HepG2 (cell line): ENCODE measurements at regions not wholly inside any gene's neighbourhood (a gene's known extent, or its start where the extent isn't known, plus 50 kb on each side); places are given as distances from the start of the nearest gene placed in this dataset.

Experiments used
- ATAC-seq: fragments of 200-7000 bp; cut with Tn5 transposase; 3 replicates; pipeline ENCODE4 v1.9.1; 2020; ENCODE audit warnings: mild to moderate bottlenecking, moderate library complexity
- BruUV-seq: library from RNA; stranded (reverse); fragments of 400-500 nt; replicated peaks from 2 replicates; lab custom pipeline; 2021; lab: Mats Ljungman, UMichigan
- CTCF ChIA-PET: fragments of 300-600 bp; formaldehyde crosslinking; extraction: SDS; loops from one replicate; lab custom pipeline; 2021; ENCODE audit warnings: low total read pairs, inconsistent platforms, low intra/inter-chr PET ratio; lab: Yijun Ruan, JAX
- POLR2A ChIA-PET: fragments of 350-600 bp; sonication (Branson Sonifier 250); formaldehyde crosslinking; loops from one replicate; lab custom pipeline; 2020; ENCODE audit warnings: antibody characterized with exemption, inconsistent platforms; lab: Yijun Ruan, JAX
- DNase-seq: peaks from one replicate; pipeline ENCODE4 v3.0.0-alpha.2; 2015; ENCODE audit warnings: low spot score
- FAIRE-seq: peaks from 3 replicates; lab custom pipeline; 2011; peaks lifted over from hg19 to GRCh38; lab: Jason Lieb, UNC
- H2AFZ ChIP-seq: one replicate; pipeline ENCODE4 v1.6.1; 2011; ENCODE audit warnings: low read length, inconsistent platforms
- H3K27ac ChIP-seq: fragments of 300-600 bp; 3 replicates; pipeline ENCODE4 v1.8.0; 2011; ENCODE audit warnings: mixed run types, mild to moderate bottlenecking, mixed read lengths, low read length, inconsistent platforms; ENCODE audit not compliant: insufficient read depth; ENCODE audit errors: extremely low read length
- H3K27me3 ChIP-seq, 2 experiments: fragments of 200-600 bp in 1 of 2; 2 replicates in 1 of 2; 3 replicates in 1 of 2; pipeline versions ENCODE4 v1.6.0 to v1.8.0; 2011; ENCODE audit warnings: low read length in 2 of 2, mild to moderate bottlenecking in 2 of 2, moderate library complexity in 2 of 2, inconsistent platforms in 1 of 2; ENCODE audit not compliant: insufficient read depth in 2 of 2, control insufficient read depth in 1 of 2
- H3K36me3 ChIP-seq, 2 experiments: fragments of 200-600 bp in 1 of 2; replicated peaks in 1 of 2; 2 replicates in 1 of 2; 3 replicates in 1 of 2; pipeline versions ENCODE4 v1.5.1 to v1.8.0; 2011; ENCODE audit warnings: low read length in 2 of 2, inconsistent platforms in 1 of 2; ENCODE audit not compliant: insufficient read depth in 2 of 2, control insufficient read depth in 1 of 2
- H3K4me1 ChIP-seq: 2 replicates; pipeline ENCODE4 v1.5.1; 2012; ENCODE audit warnings: low read length, inconsistent platforms; ENCODE audit not compliant: insufficient read depth
- H3K4me2 ChIP-seq: 2 replicates; pipeline ENCODE4 v1.6.0; 2011; ENCODE audit warnings: low read depth, low read length, inconsistent platforms
- H3K4me3 ChIP-seq, 3 experiments: fragments of 200-600 bp in 1 of 3; sonication (generic), shearing (Covaris generic) in 1 of 3; replicated peaks in 1 of 3; 2 replicates each; pipeline ENCODE4 v1.5.1; 2011 to 2016; ENCODE audit warnings: low read length in 3 of 3, inconsistent platforms in 2 of 3, low read depth in 2 of 3, mild to moderate bottlenecking in 2 of 3, control low read depth in 1 of 3, mixed read lengths in 1 of 3; ENCODE audit not compliant: insufficient read depth in 1 of 3
- H3K79me2 ChIP-seq: one replicate; pipeline ENCODE4 v1.6.1; 2011; ENCODE audit warnings: low read length, inconsistent platforms; ENCODE audit not compliant: insufficient read depth
- H3K9ac ChIP-seq: 2 replicates; pipeline ENCODE4 v1.6.0; 2011; ENCODE audit warnings: mild to moderate bottlenecking, low read depth, low read length, inconsistent platforms; ENCODE audit not compliant: insufficient read depth
- H3K9me3 ChIP-seq: 2 replicates; pipeline ENCODE4 v1.5.1; 2012; ENCODE audit warnings: mild to moderate bottlenecking, low read length
- H4K20me1 ChIP-seq: 2 replicates; pipeline ENCODE4 v1.6.0; 2011; ENCODE audit warnings: inconsistent platforms, mild to moderate bottlenecking, low read length, moderate library complexity; ENCODE audit not compliant: insufficient read depth
- GPBP1L1 ChIP-seq: sonication (generic); formaldehyde crosslinking; IDR thresholded peaks from 2 replicates; pipeline ENCODE4 v1.5.0; 2020; ENCODE audit warnings: mild to moderate bottlenecking, missing genetic modification reagents
- ZNF318 ChIP-seq: sonication (generic); formaldehyde crosslinking; IDR thresholded peaks from 2 replicates; pipeline ENCODE4 v1.4.0; 2020; ENCODE audit warnings: mild to moderate bottlenecking, missing genetic modification reagents
- WGBS: methylation state at CpG from one replicate; pipeline ENCODE4 v1.1.6; 2017; ENCODE audit warnings: low lambda C conversion rate; 5-methylcytosine and 5-hydroxymethylcytosine counted together
- in situ Hi-C: cut with HindIII; loops from 2 replicates; pipeline ENCODE4 v1.10.0; 2017; ENCODE audit warnings: low pct_unique_long_range_greater_than_20kb; ENCODE audit not compliant: extremely low pct_ligation_motif_present
- intact Hi-C: fragments of 100-400 bp; cut with micrococcal nuclease; formaldehyde crosslinking; loops from one replicate; pipeline ENCODE4 v1.10.0; 2022; ENCODE audit not compliant: unreplicated experiment

- FAIRE-seq (no peak), DNase-seq (no peak), ATAC-seq (no peak)
- intact Hi-C loops: no loop called here
- TF ChIP-seq ZNF318 (CRISPR knock-in tag) (no peak), GPBP1L1 (CRISPR knock-in tag) (no peak)
- H3K27ac ChIP-seq: no peak overlapping the region
- BruUV-seq: no TSS peak
- no peak overlapping the region for H2AFZ ChIP-seq
- ChIA-PET CTCF (no interaction called here), POLR2A (no interaction called here)
- no peak overlapping the region for H3K4me2 ChIP-seq
- no peak overlapping the region for H3K9ac ChIP-seq
- in situ Hi-C loops: no loop called here
- H3K27me3 ChIP-seq: no peaks in the 10 kb centered on the region; a peak in 1 of 5 replicates
- no peaks in the 10 kb centered on the region for H4K20me1 ChIP-seq
- H3K36me3 ChIP-seq: no peaks in the 10 kb centered on the region
- H3K4me1 ChIP-seq: no peaks in the 10 kb centered on the region
- no peak overlapping the region for H3K4me3 ChIP-seq
- H3K79me2 ChIP-seq: no peaks in the 10 kb centered on the region
- H3K9me3 ChIP-seq: no peaks in the 10 kb centered on the region
- WGBS: 23% methylated on average over 7 of the region's 7 CpGs
Observed at GRCh38 chr15:26048669-26049068, 185.5 kb upstream of the ATP10A start.
